ENCODE measurements at regions not wholly inside any gene's neighbourhood (a gene's known extent, or its start where the extent isn't known, plus 50 kb on each side); places are given as distances from the start of the nearest gene placed in this dataset.

- TF ChIP-seq GATA2 (IDR thresholded peaks at IDR 0.05; ENCODE audit: low read depth, low read length) (no peak), GATA3 (IDR thresholded peaks at IDR 0.05; ENCODE audit: low read depth, low read length) (no peak)
Observed at GRCh38 chr2:82576656-82577055, 1882.4 kb downstream of the SUCLG1 start.

All from SH-SY5Y (cell line).